A673 (cell line): ENCODE measurements at regions not wholly inside any gene's neighbourhood (a gene's known extent, or its start where the extent isn't known, plus 50 kb on each side); places are given as distances from the start of the nearest gene placed in this dataset.
A peak's percentile ranks its signal among the peaks of the same experiment; 100 is the strongest.

Source experiments
- BruUV-seq: library from RNA; stranded (reverse); fragments of 400-500 nt; replicated peaks from 2 replicates; lab custom pipeline; 2021; lab: Mats Ljungman, UMichigan
- CTCF ChIA-PET: fragments of 300-600 bp; sonication (Branson Sonifier 250); formaldehyde crosslinking; loops from one replicate; lab custom pipeline; 2022; ENCODE audit warnings: antibody characterized with exemption; lab: Charles Lee
- POLR2A ChIA-PET: fragments of 300-600 bp; sonication (Branson Sonifier 250); formaldehyde crosslinking; loops from one replicate; lab custom pipeline; 2022; ENCODE audit warnings: antibody characterized with exemption; ENCODE audit not compliant: low non-redundant PET; lab: Charles Lee
- DNase-seq: peaks from one replicate; pipeline ENCODE4 v3.0.0-alpha.2; 2015; ENCODE audit warnings: low spot score
- H3K27ac ChIP-seq: fragments of 200-600 bp; sonication (generic); 2 replicates; pipeline ENCODE4 v1.5.1; 2016; ENCODE audit warnings: mixed run types, low read depth, mild to moderate bottlenecking, mixed read lengths, antibody characterized with exemption, low read length; ENCODE audit not compliant: poor library complexity, severe bottlenecking
- H3K27me3 ChIP-seq: fragments of 200-600 bp; sonication (generic); replicated peaks from 2 replicates; pipeline ENCODE4 v1.6.1; 2017; ENCODE audit warnings: mixed run types, low read depth, mild to moderate bottlenecking, mixed read lengths, antibody characterized with exemption, low read length; ENCODE audit not compliant: insufficient read depth, poor library complexity
- H3K36me3 ChIP-seq: fragments of 200-600 bp; sonication (generic); 2 replicates; pipeline ENCODE4 v1.6.1; 2016; ENCODE audit warnings: mixed run types, mild to moderate bottlenecking, mixed read lengths, antibody characterized with exemption, low read length; ENCODE audit not compliant: insufficient read depth, poor library complexity, severe bottlenecking
- H3K4me1 ChIP-seq: fragments of 200-600 bp; sonication (generic); 2 replicates; pipeline ENCODE4 v1.6.1; 2017; ENCODE audit warnings: mixed run types, mild to moderate bottlenecking, mixed read lengths, antibody characterized with exemption, low read length; ENCODE audit not compliant: insufficient read depth, poor library complexity, severe bottlenecking
- H3K4me3 ChIP-seq: fragments of 200-600 bp; sonication (generic); 2 replicates; pipeline ENCODE4 v1.5.1; 2016; ENCODE audit warnings: low read depth, mixed run types, mild to moderate bottlenecking, mixed read lengths, low read length; ENCODE audit not compliant: poor library complexity, severe bottlenecking
- H3K9me3 ChIP-seq: fragments of 200-600 bp; sonication (generic); 2 replicates; pipeline ENCODE4 v1.6.1; 2016; ENCODE audit warnings: mixed run types, low read depth, mild to moderate bottlenecking, mixed read lengths, antibody characterized with exemption, low read length; ENCODE audit not compliant: poor library complexity, severe bottlenecking
- CTCF ChIP-seq: fragments of 300-800, 200-600 bp; sonication (generic); conservative IDR thresholded peaks from 2 replicates; pipeline ENCODE4 v1.5.1; 2017; ENCODE audit warnings: low read depth, mild to moderate bottlenecking, antibody characterized with exemption, low read length, moderate library complexity, mixed read lengths
- EZH2 ChIP-seq: fragments of 200-600 bp; sonication (generic); IDR thresholded peaks from 2 replicates; pipeline ENCODE4 v1.6.1; 2017; ENCODE audit warnings: borderline replicate concordance, low read depth, mild to moderate bottlenecking, mixed read lengths, antibody characterized with exemption, low read length; ENCODE audit not compliant: poor library complexity, severe bottlenecking
- intact Hi-C: fragments of 100-400 bp; cut with micrococcal nuclease; formaldehyde crosslinking; loops from one replicate; pipeline ENCODE4 v1.10.0; 2022; ENCODE audit not compliant: unreplicated experiment

- no peak overlapping the region for H3K27ac ChIP-seq
- no peaks in the 10 kb centered on the region for H3K36me3 ChIP-seq
- ChIA-PET CTCF (no interaction called here), POLR2A (no interaction called here)
- intact Hi-C loops: no loop called here
- DNase-seq: peak; percentile 2
- H3K4me1 ChIP-seq: no peaks in the 10 kb centered on the region
- H3K4me3 ChIP-seq: no peak overlapping the region
- TF ChIP-seq CTCF (peak; percentile 38; the same call in 1 of the 2 replicates), EZH2 (no peak)
- H3K27me3 ChIP-seq: no peaks in the 10 kb centered on the region
- no TSS peak for BruUV-seq
- no peaks in the 10 kb centered on the region for H3K9me3 ChIP-seq
Measured at GRCh38 chr5:100479079-100479688, 56.0 kb upstream of the FAM174A start.

- ChIA-PET POLR2A (no interaction called here), CTCF (no interaction called here)
- TF ChIP-seq EZH2: no peak
- TF ChIP-seq CTCF: no peak
- Histone ChIP-seq H3K4me3 (no peak overlapping the region), H3K4me1 (no peaks in the 10 kb centered on the region), H3K27me3 (no peaks in the 10 kb centered on the region), H3K27ac (no peak overlapping the region), H3K36me3 (no peaks in the 10 kb centered on the region), H3K9me3 (no peaks in the 10 kb centered on the region)
- no TSS peak for BruUV-seq
- no peak for DNase-seq
- intact Hi-C loops: no loop called here
Measured at GRCh38 chr5:100472091-100472490, 63.1 kb upstream of the FAM174A start.

- BruUV-seq: no TSS peak
Measured at GRCh38 chr5:100469767-100470166, 65.4 kb upstream of the FAM174A start.

More at GRCh38 chr5:100469767-100470166, 65.4 kb upstream of the FAM174A start:
- no peaks in the 10 kb centered on the region for H3K9me3 ChIP-seq
- CTCF ChIA-PET: no interaction called here
- no peaks in the 10 kb centered on the region for H3K4me1 ChIP-seq
- intact Hi-C loops: no loop called here
- H3K27me3 ChIP-seq: no peaks in the 10 kb centered on the region
- DNase-seq: no peak
- POLR2A ChIA-PET: no interaction called here
- no peak overlapping the region for H3K27ac ChIP-seq
- H3K4me3 ChIP-seq: no peak overlapping the region
- no peak for TF ChIP-seq EZH2
- TF ChIP-seq CTCF: no peak
- no peaks in the 10 kb centered on the region for H3K36me3 ChIP-seq
